ENCODE measurements at regions not wholly inside any gene's neighbourhood (a gene's known extent, or its start where the extent isn't known, plus 50 kb on each side); places are given as distances from the start of the nearest gene placed in this dataset.

GRCh38 chr13:88866195-88866594 lies 1195.0 kb downstream of the SLITRK5 start (continued):
- TF ChIP-seq ZNF462 (CRISPR knock-in tag; IDR thresholded peaks at IDR 0.05) = no peak
- no peak for TF ChIP-seq ETS1 (IDR thresholded peaks at IDR 0.05)
- no peak for TF ChIP-seq NANOG (IDR thresholded peaks at IDR 0.05; ENCODE audit: borderline replicate concordance)

- H3K4me1 Mint-ChIP-seq = peaks cover 2% of the 10 kb centered on the region; the same call in 1 of the 3 replicates
- H3K27ac Mint-ChIP-seq = no peak overlapping the region
- no peak for DNase-seq (ENCODE audit: low spot score)
- no peak for TF ChIP-seq CTCF (conservative IDR thresholded peaks at IDR 0.05; ENCODE audit: low read depth in 2 of 2)
- TF ChIP-seq ETS1 (IDR thresholded peaks at IDR 0.05) = no peak
- no peak for TF ChIP-seq POLR2AphosphoS5 (IDR thresholded peaks at IDR 0.05; ENCODE audit: low read depth)
- TF ChIP-seq CREB1 (CRISPR knock-in tag; IDR thresholded peaks at IDR 0.05; ENCODE audit: low read depth) = no peak
- TF ChIP-seq EZH2 (IDR thresholded peaks at IDR 0.05; ENCODE audit: low read depth, unreplicated experiment) = no peak
- no peak for TF ChIP-seq JUNB (IDR thresholded peaks at IDR 0.05; ENCODE audit: unreplicated experiment)
- TF ChIP-seq EZH2phosphoT487 (IDR thresholded peaks at IDR 0.05; ENCODE audit: unreplicated experiment) = no peak
- no peak for TF ChIP-seq ZNF331 (CRISPR knock-in tag; IDR thresholded peaks at IDR 0.05; ENCODE audit: low read depth)
- no peak for TF ChIP-seq REST (IDR thresholded peaks at IDR 0.05; ENCODE audit: unreplicated experiment)
- Histone ChIP-seq H3K4me3 (no peak overlapping the region), H2AFZ (no peak overlapping the region), H3K36me3 (ENCODE audit: insufficient read depth) (no peaks in the 10 kb centered on the region), H3K79me2 (replicated peaks; ENCODE audit: insufficient read depth) (no peaks in the 10 kb centered on the region), H4K20me1 (replicated peaks; ENCODE audit: insufficient read depth) (no peaks in the 10 kb centered on the region), H3F3A (replicated peaks; ENCODE audit: low read depth) (no peaks in the 10 kb centered on the region), H3K9me2 (ENCODE audit: insufficient read depth) (no peaks in the 10 kb centered on the region), H3K27me3 (ENCODE audit: insufficient read depth) (no peaks in the 10 kb centered on the region), H3K27ac (ENCODE audit: low read depth) (no peak overlapping the region), H3K4me2 (no peak overlapping the region), H3K4me1 (ENCODE audit: insufficient read depth) (peaks cover 5% of the 10 kb centered on the region; the same call in 1 of the 2 replicates)
- no peak overlapping the region for H3K4me3 Mint-ChIP-seq
- no peaks in the 10 kb centered on the region for H3K27me3 Mint-ChIP-seq (ENCODE audit: insufficient read depth, low read depth, poor library complexity)
- H3K36me3 Mint-ChIP-seq (ENCODE audit: low read depth) = peaks cover 9% of the 10 kb centered on the region; the same call in 2 of the 3 replicates
- peaks cover 14% of the 10 kb centered on the region; the same call in 2 of the 3 replicates for H3K9me3 Mint-ChIP-seq
- no peak for ATAC-seq
Observed at GRCh38 chr13:88883741-88884140, 1212.6 kb downstream of the SLITRK5 start.

Data from GM23338 (cell line).